T-helper 17 cell (primary cell): ENCODE measurements at regions not wholly inside any gene's neighbourhood (a gene's known extent, or its start where the extent isn't known, plus 50 kb on each side); places are given as distances from the start of the nearest gene placed in this dataset.
"Not testable (repeated sequence)": the region's sequence is repeated elsewhere in the genome, so short reads cannot be mapped to it uniquely, and the experiment has no call there.

ENCODE experiments used
- ATAC-seq: fragments of 150-1000 bp; cut with Tn5 transposase; 2 replicates; pipeline ENCODE4 v1.10.0; 2021; ENCODE audit warnings: mild to moderate bottlenecking, moderate library complexity
- DNase-seq, 3 donors: peaks; one replicate each; pipeline versions ENCODE4 v3.0.0 to v3.0.0-alpha.2; 2020 to 2021
- H3K9me3 ChIP-seq: one replicate; pipeline ENCODE4 v1.7.0; 2013; ENCODE audit warnings: low read length, mild to moderate bottlenecking; ENCODE audit not compliant: control insufficient read depth, poor library complexity, severe bottlenecking
- H3K27ac Mint-ChIP-seq: one replicate; pipeline ENCODE4 v1.8.0; 2022; ENCODE audit warnings: mild to moderate bottlenecking, moderate library complexity, mixed read lengths
- H3K27me3 Mint-ChIP-seq: one replicate; pipeline ENCODE4 v1.8.0; 2022; ENCODE audit warnings: mixed read lengths
- H3K36me3 Mint-ChIP-seq: one replicate; pipeline ENCODE4 v1.8.0; 2022; ENCODE audit warnings: low read depth, mixed read lengths
- H3K4me1 Mint-ChIP-seq: one replicate; pipeline ENCODE4 v1.8.0; 2022; ENCODE audit warnings: mild to moderate bottlenecking, mixed read lengths
- H3K4me3 Mint-ChIP-seq: one replicate; pipeline ENCODE4 v1.8.0; 2022; ENCODE audit warnings: mild to moderate bottlenecking, moderate library complexity, mixed read lengths

- peaks cover 5% of the 10 kb centered on the region for H3K9me3 ChIP-seq
- ATAC-seq, result no peak
- no peak for DNase-seq
- H3K4me1 Mint-ChIP-seq, result no peaks in the 10 kb centered on the region
- H3K36me3 Mint-ChIP-seq, result no peaks in the 10 kb centered on the region
- H3K27me3 Mint-ChIP-seq, result no peaks in the 10 kb centered on the region
- H3K27ac Mint-ChIP-seq, result no peak overlapping the region
- no peak overlapping the region for H3K4me3 Mint-ChIP-seq
These were observed 790.6 kb upstream of the AUTS2 start for GRCh38 chr7:68807666-68808065.

- DNase-seq, result no peak
- no peak for ATAC-seq
- no peaks in the 10 kb centered on the region for H3K36me3 Mint-ChIP-seq
- H3K4me1 Mint-ChIP-seq, result no peaks in the 10 kb centered on the region
- H3K27ac Mint-ChIP-seq, result no peak overlapping the region
- no peaks in the 10 kb centered on the region for H3K9me3 ChIP-seq
- H3K27me3 Mint-ChIP-seq, result no peaks in the 10 kb centered on the region
- no peak overlapping the region for H3K4me3 Mint-ChIP-seq
These were observed 784.7 kb upstream of the AUTS2 start for GRCh38 chr7:68813551-68814080.

- Mint-ChIP-seq H3K27me3 (no peaks in the 10 kb centered on the region), H3K4me1 (no peaks in the 10 kb centered on the region), H3K27ac (no peak overlapping the region), H3K4me3 (no peak overlapping the region), H3K36me3 (no peaks in the 10 kb centered on the region)
- DNase-seq (no peak), ATAC-seq (no peak)
- H3K9me3 ChIP-seq, result no peaks in the 10 kb centered on the region
These were observed 781.8 kb upstream of the AUTS2 start for GRCh38 chr7:68816491-68816890.

- H3K27ac Mint-ChIP-seq, result no peak overlapping the region
- no peaks in the 10 kb centered on the region for H3K4me1 Mint-ChIP-seq
- DNase-seq, result no peak
- ATAC-seq, result no peak
- no peaks in the 10 kb centered on the region for H3K27me3 Mint-ChIP-seq
- H3K36me3 Mint-ChIP-seq, result no peaks in the 10 kb centered on the region
- no peak overlapping the region for H3K4me3 Mint-ChIP-seq
- no peaks in the 10 kb centered on the region for H3K9me3 ChIP-seq
These were observed 778.0 kb upstream of the AUTS2 start for GRCh38 chr7:68820321-68820720.

- no peaks in the 10 kb centered on the region for H3K36me3 Mint-ChIP-seq
- ATAC-seq, result no peak
These were observed 776.4 kb upstream of the AUTS2 start for GRCh38 chr7:68821846-68822245.

GRCh38 chr7:68823996-68824780 lies 774.1 kb upstream of the AUTS2 start:
- Mint-ChIP-seq H3K4me3 (no peak overlapping the region), H3K36me3 (no peaks in the 10 kb centered on the region), H3K27me3 (no peaks in the 10 kb centered on the region), H3K4me1 (no peaks in the 10 kb centered on the region), H3K27ac (no peak overlapping the region)
- peaks cover 2% of the 10 kb centered on the region for H3K9me3 ChIP-seq
- ATAC-seq (no peak), DNase-seq (no peak)

More at GRCh38 chr7:68821846-68822245, 776.4 kb upstream of the AUTS2 start:
- DNase-seq, result no peak
- Mint-ChIP-seq H3K4me3 (no peak overlapping the region), H3K4me1 (no peaks in the 10 kb centered on the region), H3K27me3 (no peaks in the 10 kb centered on the region), H3K27ac (no peak overlapping the region)
- H3K9me3 ChIP-seq, result no peaks in the 10 kb centered on the region

GRCh38 chr7:68828575-68828974 lies 769.7 kb upstream of the AUTS2 start:
- DNase-seq (no peak), ATAC-seq (no peak)
- H3K27ac Mint-ChIP-seq, result no peak overlapping the region
- no peaks in the 10 kb centered on the region for H3K27me3 Mint-ChIP-seq
- no peak overlapping the region for H3K4me3 Mint-ChIP-seq
- peaks cover 2% of the 10 kb centered on the region for H3K9me3 ChIP-seq
- H3K36me3 Mint-ChIP-seq, result no peaks in the 10 kb centered on the region
- no peaks in the 10 kb centered on the region for H3K4me1 Mint-ChIP-seq

- no peak for ATAC-seq
- H3K9me3 ChIP-seq, result peaks cover 2% of the 10 kb centered on the region
- no peaks in the 10 kb centered on the region for H3K36me3 Mint-ChIP-seq
- no peak overlapping the region for H3K27ac Mint-ChIP-seq
- DNase-seq, result no peak
- no peaks in the 10 kb centered on the region for H3K4me1 Mint-ChIP-seq
- H3K27me3 Mint-ChIP-seq, result no peaks in the 10 kb centered on the region
- no peak overlapping the region for H3K4me3 Mint-ChIP-seq
These were observed 764.9 kb upstream of the AUTS2 start for GRCh38 chr7:68833422-68833821.

- Mint-ChIP-seq H3K4me1 (no peaks in the 10 kb centered on the region), H3K27ac (no peak overlapping the region), H3K36me3 (no peaks in the 10 kb centered on the region), H3K4me3 (no peak overlapping the region), H3K27me3 (no peaks in the 10 kb centered on the region)
- no peak for ATAC-seq
- DNase-seq, result no peak
- no peaks in the 10 kb centered on the region for H3K9me3 ChIP-seq
These were observed 759.3 kb upstream of the AUTS2 start for GRCh38 chr7:68839014-68839413.

GRCh38 chr7:68840991-68841390 lies 757.3 kb upstream of the AUTS2 start:
- DNase-seq (no peak), ATAC-seq (no peak)
- Mint-ChIP-seq H3K4me1 (no peaks in the 10 kb centered on the region), H3K27me3 (no peaks in the 10 kb centered on the region), H3K36me3 (no peaks in the 10 kb centered on the region), H3K27ac (no peak overlapping the region), H3K4me3 (no peak overlapping the region)
- peaks cover 2% of the 10 kb centered on the region for H3K9me3 ChIP-seq

- DNase-seq, H3K36me3 Mint-ChIP-seq, ATAC-seq, H3K9me3 ChIP-seq, H3K4me3 Mint-ChIP-seq, H3K27ac Mint-ChIP-seq, H3K27me3 Mint-ChIP-seq, H3K4me1 Mint-ChIP-seq: not testable (repeated sequence)
These were observed 754.3 kb upstream of the AUTS2 start for GRCh38 chr7:68843985-68844384.

- H3K4me3 Mint-ChIP-seq, result no peak overlapping the region
- no peaks in the 10 kb centered on the region for H3K4me1 Mint-ChIP-seq
- H3K36me3 Mint-ChIP-seq, result no peaks in the 10 kb centered on the region
- H3K27me3 Mint-ChIP-seq, result no peaks in the 10 kb centered on the region
- no peak overlapping the region for H3K27ac Mint-ChIP-seq
- peaks cover 2% of the 10 kb centered on the region for H3K9me3 ChIP-seq
- ATAC-seq, result no peak
- no peak for DNase-seq
These were observed 751.4 kb upstream of the AUTS2 start for GRCh38 chr7:68846811-68847325.

GRCh38 chr7:68853254-68853653 lies 745.0 kb upstream of the AUTS2 start:
- no peaks in the 10 kb centered on the region for H3K9me3 ChIP-seq
- H3K27ac Mint-ChIP-seq, result no peak overlapping the region
- H3K4me1 Mint-ChIP-seq, result no peaks in the 10 kb centered on the region
- no peak for ATAC-seq
- H3K4me3 Mint-ChIP-seq, result no peak overlapping the region
- no peak for DNase-seq
- H3K27me3 Mint-ChIP-seq, result no peaks in the 10 kb centered on the region
- H3K36me3 Mint-ChIP-seq, result no peaks in the 10 kb centered on the region

- H3K27ac Mint-ChIP-seq, result no peak overlapping the region
- no peak overlapping the region for H3K4me3 Mint-ChIP-seq
- no peaks in the 10 kb centered on the region for H3K9me3 ChIP-seq
- no peaks in the 10 kb centered on the region for H3K4me1 Mint-ChIP-seq
- no peaks in the 10 kb centered on the region for H3K27me3 Mint-ChIP-seq
- DNase-seq (no peak), ATAC-seq (no peak)
- H3K36me3 Mint-ChIP-seq, result no peaks in the 10 kb centered on the region
These were observed 740.7 kb upstream of the AUTS2 start for GRCh38 chr7:68857571-68857970.
